ENCODE measurements at regions not wholly inside any gene's neighbourhood (a gene's known extent, or its start where the extent isn't known, plus 50 kb on each side); places are given as distances from the start of the nearest gene placed in this dataset.

- no peak for DNase-seq
- H3K4me3 ChIP-seq: no peak overlapping the region
- no peaks in the 10 kb centered on the region for H3K36me3 ChIP-seq (replicated peaks in 1 of 2)
- no peak overlapping the region for H3K27ac ChIP-seq
- no peaks in the 10 kb centered on the region for H3K27me3 ChIP-seq
- WGBS, 4 donors: 37 to 100% (median 63%) methylated on average over 1 of the region's 1 CpG
- no peaks in the 10 kb centered on the region for H3K4me1 ChIP-seq (replicated peaks in 1 of 2)
- H3K9me3 ChIP-seq (replicated peaks in 1 of 3): no peaks in the 10 kb centered on the region
- TF ChIP-seq CTCF (IDR thresholded peaks at IDR 0.05): no peak
- no peak for TF ChIP-seq POLR2A (IDR thresholded peaks at IDR 0.05)
- intact Hi-C loops (cut with DNase I): no loop called here
These were observed 456.9 kb downstream of the PRELID2 start for GRCh38 chr5:145378226-145378625.

GRCh38 chr5:145375521-145375920 lies 459.6 kb downstream of the PRELID2 start:
- no peak for DNase-seq
- no peaks in the 10 kb centered on the region for H3K9me3 ChIP-seq (replicated peaks in 1 of 3)

GRCh38 chr5:145365464-145365863 lies 469.7 kb downstream of the PRELID2 start:
- intact Hi-C loops (cut with DNase I): no loop called here
- Histone ChIP-seq H3K9me3 (replicated peaks in 1 of 3) (no peaks in the 10 kb centered on the region), H3K4me3 (no peak overlapping the region), H3K27ac (no peak overlapping the region), H3K36me3 (replicated peaks in 1 of 2) (no peaks in the 10 kb centered on the region), H3K4me1 (replicated peaks in 1 of 2) (no peaks in the 10 kb centered on the region), H3K27me3 (no peaks in the 10 kb centered on the region)
- 61 to 75% (median 66%) methylated on average over 3 of the region's 3 CpGs for WGBS, 4 donors
- no peak for TF ChIP-seq CTCF (IDR thresholded peaks at IDR 0.05)
- no peak for TF ChIP-seq POLR2A (IDR thresholded peaks at IDR 0.05)
- DNase-seq: no peak

More at GRCh38 chr5:145375521-145375920, 459.6 kb downstream of the PRELID2 start:
- Histone ChIP-seq H3K27me3 (no peaks in the 10 kb centered on the region), H3K4me1 (replicated peaks in 1 of 2) (no peaks in the 10 kb centered on the region), H3K4me3 (no peak overlapping the region), H3K36me3 (replicated peaks in 1 of 2) (no peaks in the 10 kb centered on the region), H3K27ac (no peak overlapping the region)
- 66 to 82% (median 74%) methylated on average over 2 of the region's 2 CpGs for WGBS, 4 donors
- intact Hi-C loops (cut with DNase I): no loop called here
- TF ChIP-seq CTCF (IDR thresholded peaks at IDR 0.05) (no peak), POLR2A (IDR thresholded peaks at IDR 0.05) (no peak)

GRCh38 chr5:145362266-145362665 lies 472.9 kb downstream of the PRELID2 start:
- TF ChIP-seq CTCF (IDR thresholded peaks at IDR 0.05): no peak
- TF ChIP-seq POLR2A (IDR thresholded peaks at IDR 0.05): no peak
- 46 to 60% (median 53%) methylated on average over 2 of the region's 2 CpGs for WGBS, 4 donors
- Histone ChIP-seq H3K4me1 (replicated peaks in 1 of 2) (no peaks in the 10 kb centered on the region), H3K36me3 (replicated peaks in 1 of 2) (no peaks in the 10 kb centered on the region), H3K4me3 (no peak overlapping the region), H3K9me3 (replicated peaks in 1 of 3) (no peaks in the 10 kb centered on the region), H3K27ac (no peak overlapping the region), H3K27me3 (no peaks in the 10 kb centered on the region)
- no peak for DNase-seq
- intact Hi-C loops (cut with DNase I): no loop called here
